ENCODE measurements at regions not wholly inside any gene's neighbourhood (a gene's known extent, or its start where the extent isn't known, plus 50 kb on each side); places are given as distances from the start of the nearest gene placed in this dataset.

DNA sequence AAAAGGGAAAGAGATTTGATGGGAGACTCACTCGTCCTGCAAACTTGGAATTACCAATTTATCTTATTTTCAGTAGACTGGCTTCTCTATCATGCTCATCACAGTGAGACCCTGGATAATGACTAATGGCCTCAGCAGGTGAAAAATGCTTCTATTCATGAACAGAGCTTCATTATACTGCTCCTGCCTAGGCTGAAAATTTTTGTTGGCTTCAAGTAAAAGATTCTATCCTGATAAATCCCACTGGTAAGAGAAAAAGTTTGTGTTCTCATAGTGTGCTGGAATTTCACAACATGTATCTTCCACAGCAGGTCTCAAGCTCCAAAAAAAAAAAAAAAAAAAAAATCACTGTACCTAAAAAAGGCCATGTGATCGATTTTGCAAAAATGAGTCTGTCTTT lies 329.3 kb upstream of the FZD8 start:
- intact Hi-C loops (cut with micrococcal nuclease) = no loop called here

More for the DNA sequence above, 329.3 kb upstream of the FZD8 start:
- H3K9ac ChIP-seq (ENCODE audit: low read depth, low read length) = no peak overlapping the region
- H2AK9ac ChIP-seq (replicated peaks; ENCODE audit: low read depth, low read length, poor library complexity) = no peak overlapping the region
- no peak overlapping the region for H2BK20ac ChIP-seq (ENCODE audit: low read depth, low read length)
- H4K20me1 ChIP-seq (ENCODE audit: insufficient read depth, low read length) = no peaks in the 10 kb centered on the region
- ATAC-seq (ENCODE audit: low read depth) = no peak
- no peak overlapping the region for H3K14ac ChIP-seq (replicated peaks; ENCODE audit: low read depth, low read length)
- H3K4me1 ChIP-seq (ENCODE audit: control insufficient read depth, insufficient read depth, low read length) = no peaks in the 10 kb centered on the region
- in situ Hi-C loops (cut with MboI; ENCODE audit: low sequenced_read_pairs) = no loop called here
- ChIA-PET POLR2A (ENCODE audit: unreplicated experiment) (interaction anchor here (1.2 kb wide), 1 partner anchor 23 kb away, joined by 16 read pairs; no protein-coding TSS in a partner anchor), CTCF (no interaction called here)
- no peak overlapping the region for H4K91ac ChIP-seq (ENCODE audit: insufficient read depth, low read depth, low read length)
- H2BK120ac ChIP-seq (ENCODE audit: low read depth, low read length) = no peak overlapping the region
- no peaks in the 10 kb centered on the region for H3K36me3 ChIP-seq (ENCODE audit: control insufficient read depth, insufficient read depth, low read length)
- H3K23ac ChIP-seq (ENCODE audit: low read depth, low read length) = no peak overlapping the region
- H3K79me1 ChIP-seq (ENCODE audit: low read depth in 1 of 2, low read length in 2 of 2) = no peaks in the 10 kb centered on the region
- peaks cover 12% of the 10 kb centered on the region for H3K27me3 ChIP-seq (ENCODE audit: control insufficient read depth, insufficient read depth, low read length)
- no peaks in the 10 kb centered on the region for H3K9me1 ChIP-seq (ENCODE audit: insufficient read depth, low read length)
- H4K8ac ChIP-seq (ENCODE audit: low read depth in 2 of 2, low read length in 2 of 2) = no peak overlapping the region
- H4K5ac ChIP-seq (ENCODE audit: low read depth, low read length) = no peak overlapping the region
- no peaks in the 10 kb centered on the region for H3K9me3 ChIP-seq (ENCODE audit: control insufficient read depth, insufficient read depth, low read length)
- no peak for TF ChIP-seq CEBPB (IDR thresholded peaks at IDR 0.05; ENCODE audit: low read depth, low read length)
- TF ChIP-seq USF2 (IDR thresholded peaks at IDR 0.05; ENCODE audit: low read depth, low read length) = no peak
- TF ChIP-seq POLR2A (IDR thresholded peaks at IDR 0.05; ENCODE audit: low read depth, low read length) = no peak
- TF ChIP-seq NFE2L2 (IDR thresholded peaks at IDR 0.05; ENCODE audit: low read depth, low read length) = no peak
- TF ChIP-seq RCOR1 (IDR thresholded peaks at IDR 0.05; ENCODE audit: insufficient replicate concordance, low read length) = no peak
- TF ChIP-seq, protein P1, sequence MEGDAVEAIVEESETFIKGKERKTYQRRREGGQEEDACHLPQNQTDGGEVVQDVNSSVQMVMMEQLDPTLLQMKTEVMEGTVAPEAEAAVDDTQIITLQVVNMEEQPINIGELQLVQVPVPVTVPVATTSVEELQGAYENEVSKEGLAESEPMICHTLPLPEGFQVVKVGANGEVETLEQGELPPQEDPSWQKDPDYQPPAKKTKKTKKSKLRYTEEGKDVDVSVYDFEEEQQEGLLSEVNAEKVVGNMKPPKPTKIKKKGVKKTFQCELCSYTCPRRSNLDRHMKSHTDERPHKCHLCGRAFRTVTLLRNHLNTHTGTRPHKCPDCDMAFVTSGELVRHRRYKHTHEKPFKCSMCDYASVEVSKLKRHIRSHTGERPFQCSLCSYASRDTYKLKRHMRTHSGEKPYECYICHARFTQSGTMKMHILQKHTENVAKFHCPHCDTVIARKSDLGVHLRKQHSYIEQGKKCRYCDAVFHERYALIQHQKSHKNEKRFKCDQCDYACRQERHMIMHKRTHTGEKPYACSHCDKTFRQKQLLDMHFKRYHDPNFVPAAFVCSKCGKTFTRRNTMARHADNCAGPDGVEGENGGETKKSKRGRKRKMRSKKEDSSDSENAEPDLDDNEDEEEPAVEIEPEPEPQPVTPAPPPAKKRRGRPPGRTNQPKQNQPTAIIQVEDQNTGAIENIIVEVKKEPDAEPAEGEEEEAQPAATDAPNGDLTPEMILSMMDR (conservative IDR thresholded peaks at IDR 0.05; ENCODE audit: low read depth, low read length) = no peak
- no peak for TF ChIP-seq MXI1 (IDR thresholded peaks at IDR 0.05; ENCODE audit: borderline replicate concordance, low read depth, low read length)
- TF ChIP-seq CHD1 (IDR thresholded peaks at IDR 0.05; ENCODE audit: low read depth, low read length) = no peak
- no peak for TF ChIP-seq MAFK (IDR thresholded peaks at IDR 0.05; ENCODE audit: low read depth, low read length)
- TF ChIP-seq SMC3 (IDR thresholded peaks at IDR 0.05; ENCODE audit: low read depth, low read length) = no peak
- no peak for TF ChIP-seq MAZ (IDR thresholded peaks at IDR 0.05; ENCODE audit: borderline replicate concordance, low read depth, low read length)
- no peak for TF ChIP-seq RAD21 (IDR thresholded peaks at IDR 0.05; ENCODE audit: low read length)
- no peak for TF ChIP-seq FOS (IDR thresholded peaks at IDR 0.05; ENCODE audit: low read depth, low read length)
- TF ChIP-seq, protein P2, sequence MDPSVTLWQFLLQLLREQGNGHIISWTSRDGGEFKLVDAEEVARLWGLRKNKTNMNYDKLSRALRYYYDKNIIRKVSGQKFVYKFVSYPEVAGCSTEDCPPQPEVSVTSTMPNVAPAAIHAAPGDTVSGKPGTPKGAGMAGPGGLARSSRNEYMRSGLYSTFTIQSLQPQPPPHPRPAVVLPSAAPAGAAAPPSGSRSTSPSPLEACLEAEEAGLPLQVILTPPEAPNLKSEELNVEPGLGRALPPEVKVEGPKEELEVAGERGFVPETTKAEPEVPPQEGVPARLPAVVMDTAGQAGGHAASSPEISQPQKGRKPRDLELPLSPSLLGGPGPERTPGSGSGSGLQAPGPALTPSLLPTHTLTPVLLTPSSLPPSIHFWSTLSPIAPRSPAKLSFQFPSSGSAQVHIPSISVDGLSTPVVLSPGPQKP (IDR thresholded peaks at IDR 0.05; ENCODE audit: borderline replicate concordance, low read depth, low read length) = no peak
- no peak for TF ChIP-seq RFX5 (IDR thresholded peaks at IDR 0.05; ENCODE audit: low read depth, low read length)
- no peak for TF ChIP-seq BHLHE40 (IDR thresholded peaks at IDR 0.05; ENCODE audit: low read depth, low read length)
- no peak overlapping the region for H3K56ac ChIP-seq (ENCODE audit: extremely low read depth, insufficient read depth, low read length)
- no peak overlapping the region for H3K18ac ChIP-seq (ENCODE audit: low read depth, low read length)
- H2AK5ac ChIP-seq (ENCODE audit: low read depth, low read length) = no peak overlapping the region
- dilution Hi-C loops (cut with HindIII; ENCODE audit: low sequenced_read_pairs, unreplicated experiment) = no loop called here
- no peak overlapping the region for H3K4ac ChIP-seq (ENCODE audit: low read depth, low read length)
- no peak overlapping the region for H3K27ac ChIP-seq (ENCODE audit: insufficient read depth, low read length)
- no peak overlapping the region for H2AFZ ChIP-seq (replicated peaks; ENCODE audit: low read length, poor library complexity)
- BruUV-seq (replicated peaks) = no TSS peak
- H3K4me3 ChIP-seq (ENCODE audit: insufficient read depth, low read depth, low read length) = no peak overlapping the region
- no CpG with 5 or more reads among the region's 2 CpGs for WGBS, 2 experiments (ENCODE audit: extremely low coverage in 2 of 2, insufficient read length in 1 of 2)
- DNase-seq = no peak
- H3K4me2 ChIP-seq (ENCODE audit: low read depth, low read length) = no peak overlapping the region
- no peak overlapping the region for H2BK5ac ChIP-seq (ENCODE audit: low read depth, low read length, poor library complexity, severe bottlenecking)
- H2BK15ac ChIP-seq (ENCODE audit: low read depth, low read length) = no peak overlapping the region

Data from IMR-90 (cell line).